Gastrocnemius medialis (tissue), 4 donors: ENCODE measurements at regions not wholly inside any gene's neighbourhood (a gene's known extent, or its start where the extent isn't known, plus 50 kb on each side); places are given as distances from the start of the nearest gene placed in this dataset.

ENCODE experiments used
- ATAC-seq, 2 donors: fragments of 150-250 bp; one replicate each; pipeline ENCODE4 v1.9.1; 2016
- DNase-seq, 2 donors: peaks; one replicate each; pipeline ENCODE4 v3.0.0-alpha.2; 2019
- H3K27ac ChIP-seq, 4 donors: fragments of 200-600 bp; sonication (generic); 1 replicate in 1 of 4; 2 replicates in 3 of 4; pipeline ENCODE4 v1.5.1; 2016 to 2018; ENCODE audit warnings: mild to moderate bottlenecking in 2 of 4, moderate library complexity in 1 of 4
- H3K27me3 ChIP-seq, 3 donors: fragments of 200-600 bp; sonication (generic) in 2 of 3; 1 replicate in 1 of 3; 2 replicates in 2 of 3; pipeline versions ENCODE4 v1.5.1 to v1.6.0; 2016 to 2019; ENCODE audit warnings: mild to moderate bottlenecking in 1 of 3, moderate library complexity in 1 of 3
- H3K36me3 ChIP-seq, 2 donors: fragments of 200-600 bp; sonication (generic) in 1 of 2; one replicate each; pipeline ENCODE4 v1.5.1; 2017 to 2018
- H3K4me1 ChIP-seq, 2 donors: fragments of 200-600 bp; sonication (generic) in 1 of 2; one replicate each; pipeline ENCODE4 v1.5.1; 2016 to 2017; ENCODE audit warnings: mild to moderate bottlenecking in 2 of 2
- H3K4me3 ChIP-seq, 4 donors: fragments of 200-600 bp; sonication (generic) in 3 of 4; 1 replicate in 1 of 4; 2 replicates in 3 of 4; pipeline ENCODE4 v1.5.1; 2016 to 2019; ENCODE audit warnings: mild to moderate bottlenecking in 2 of 4
- H3K9me3 ChIP-seq, 3 donors: fragments of 200-600 bp; sonication (generic) in 2 of 3; 1 replicate in 1 of 3; 2 replicates in 2 of 3; pipeline ENCODE4 v1.5.1; 2016 to 2019
- POLR2A ChIP-seq, 2 donors: fragments of 450-650 bp; IDR thresholded peaks; one replicate each; pipeline ENCODE4 v1.6.1; 2017; ENCODE audit warnings: antibody characterized with exemption in 2 of 2, mild to moderate bottlenecking in 2 of 2, moderate library complexity in 2 of 2
- in situ Hi-C, 4 donors: fragments of 200-750 bp; cut with MboI; loops; one replicate each; pipeline versions ENCODE4 v1.15.0 to v1.8.0; 2017; ENCODE audit warnings: low sequenced_read_pairs in 4 of 4
- intact Hi-C: fragments of 100-400 bp; cut with DNase I; formaldehyde crosslinking; loops from one replicate; pipeline ENCODE4 v1.15.1; 2023; ENCODE audit warnings: low total_unique reads
- TF ChIP-seq, protein P1 (sequence below), 5 experiments: fragments of 450-650 bp in 3 of 5; fragments of 200-600 bp in 2 of 5; sonication (generic) in 2 of 5; IDR thresholded peaks in 4 of 5; conservative IDR thresholded peaks in 1 of 5; 1 replicate in 4 of 5; 2 replicates in 1 of 5; pipeline ENCODE4 v1.5.1; 2016 to 2019; ENCODE audit warnings: antibody characterized with exemption in 5 of 5, mild to moderate bottlenecking in 3 of 5, moderate library complexity in 3 of 5

DNA sequence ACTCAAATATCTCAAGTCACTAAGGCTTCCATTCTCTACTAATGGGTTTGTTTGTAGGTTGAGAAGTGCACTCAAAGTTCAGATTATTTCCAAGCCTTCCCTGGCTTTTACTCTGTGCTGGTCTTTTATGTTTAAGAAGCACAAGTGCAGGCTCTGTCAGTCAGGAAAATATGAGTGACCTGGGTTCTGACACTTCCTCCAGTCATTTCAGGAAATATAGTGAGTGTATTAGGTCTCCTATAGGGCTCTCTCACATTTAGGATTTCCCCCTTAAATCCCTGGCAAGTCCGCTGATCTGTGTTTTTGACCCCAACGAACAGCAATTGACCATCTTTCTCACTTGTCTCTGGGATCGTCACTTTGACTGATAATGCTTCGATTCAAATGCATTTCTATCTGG lies 210.2 kb downstream of the ARPP21 start:
- no peak for TF ChIP-seq POLR2A (IDR thresholded peaks at IDR 0.05)
- TF ChIP-seq, protein P1, sequence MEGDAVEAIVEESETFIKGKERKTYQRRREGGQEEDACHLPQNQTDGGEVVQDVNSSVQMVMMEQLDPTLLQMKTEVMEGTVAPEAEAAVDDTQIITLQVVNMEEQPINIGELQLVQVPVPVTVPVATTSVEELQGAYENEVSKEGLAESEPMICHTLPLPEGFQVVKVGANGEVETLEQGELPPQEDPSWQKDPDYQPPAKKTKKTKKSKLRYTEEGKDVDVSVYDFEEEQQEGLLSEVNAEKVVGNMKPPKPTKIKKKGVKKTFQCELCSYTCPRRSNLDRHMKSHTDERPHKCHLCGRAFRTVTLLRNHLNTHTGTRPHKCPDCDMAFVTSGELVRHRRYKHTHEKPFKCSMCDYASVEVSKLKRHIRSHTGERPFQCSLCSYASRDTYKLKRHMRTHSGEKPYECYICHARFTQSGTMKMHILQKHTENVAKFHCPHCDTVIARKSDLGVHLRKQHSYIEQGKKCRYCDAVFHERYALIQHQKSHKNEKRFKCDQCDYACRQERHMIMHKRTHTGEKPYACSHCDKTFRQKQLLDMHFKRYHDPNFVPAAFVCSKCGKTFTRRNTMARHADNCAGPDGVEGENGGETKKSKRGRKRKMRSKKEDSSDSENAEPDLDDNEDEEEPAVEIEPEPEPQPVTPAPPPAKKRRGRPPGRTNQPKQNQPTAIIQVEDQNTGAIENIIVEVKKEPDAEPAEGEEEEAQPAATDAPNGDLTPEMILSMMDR (IDR thresholded peaks at IDR 0.05 in 4 of 5, conservative IDR thresholded peaks at IDR 0.05 in 1 of 5) = no peak
- intact Hi-C loops = no loop called here
- in situ Hi-C loops = no loop called here
- Histone ChIP-seq H3K36me3 (no peaks in the 10 kb centered on the region), H3K27ac (no peak overlapping the region), H3K27me3 (no peaks in the 10 kb centered on the region), H3K9me3 (no peaks in the 10 kb centered on the region), H3K4me1 (no peaks in the 10 kb centered on the region), H3K4me3 (no peak overlapping the region)
- ATAC-seq (no peak), DNase-seq (no peak)

DNA sequence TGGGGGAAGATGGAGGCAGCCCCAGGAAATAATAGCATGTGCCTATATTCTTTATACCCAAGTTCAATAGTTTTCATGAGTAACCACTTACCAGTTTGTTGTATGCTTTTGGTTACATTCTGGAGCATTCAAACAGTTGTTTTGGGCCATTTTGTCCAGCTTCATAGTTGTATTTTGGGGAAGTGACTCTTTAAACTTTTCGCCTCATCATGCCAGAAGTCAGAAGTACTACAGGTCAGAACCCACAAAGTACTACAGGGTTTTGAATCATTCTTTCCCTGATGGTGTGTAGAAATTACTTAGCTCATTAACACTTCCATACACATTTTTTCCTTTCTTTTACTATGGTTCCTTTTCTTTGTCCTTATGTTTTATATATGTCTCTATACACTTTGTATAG lies 210.6 kb downstream of the ARPP21 start:
- no peaks in the 10 kb centered on the region for H3K4me1 ChIP-seq
- no peak for TF ChIP-seq POLR2A (IDR thresholded peaks at IDR 0.05)
- TF ChIP-seq, protein P1 (IDR thresholded peaks at IDR 0.05 in 4 of 5, conservative IDR thresholded peaks at IDR 0.05 in 1 of 5) = no peak
- no peak overlapping the region for H3K27ac ChIP-seq
- H3K4me3 ChIP-seq = no peak overlapping the region
- ATAC-seq (no peak), DNase-seq (no peak)
- intact Hi-C loops (no loop called here), in situ Hi-C loops (no loop called here)
- no peaks in the 10 kb centered on the region for H3K27me3 ChIP-seq
- no peaks in the 10 kb centered on the region for H3K9me3 ChIP-seq
- H3K36me3 ChIP-seq = no peaks in the 10 kb centered on the region

DNA sequence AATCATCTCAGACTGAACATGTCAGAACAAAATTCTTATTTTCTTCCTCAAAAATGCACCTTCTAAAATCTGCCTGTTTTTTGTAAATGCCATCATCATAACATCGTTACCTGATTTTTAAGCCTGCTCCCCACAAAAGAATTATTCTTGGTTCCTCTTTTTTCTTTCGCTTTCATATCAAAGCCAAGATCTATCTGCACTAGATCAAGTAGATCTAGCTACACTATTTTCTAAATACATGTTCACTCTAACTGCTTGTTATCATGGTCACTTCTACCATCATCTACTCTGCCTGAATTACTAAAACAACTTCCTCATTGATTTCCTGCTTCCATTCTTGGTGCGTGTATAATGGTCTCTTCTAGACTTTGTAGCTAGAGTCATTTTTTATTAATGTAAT lies 217.7 kb downstream of the ARPP21 start:
- Histone ChIP-seq H3K36me3 (no peaks in the 10 kb centered on the region), H3K4me1 (no peaks in the 10 kb centered on the region), H3K27ac (no peak overlapping the region), H3K27me3 (no peaks in the 10 kb centered on the region), H3K4me3 (no peak overlapping the region), H3K9me3 (no peaks in the 10 kb centered on the region)
- DNase-seq (no peak), ATAC-seq (no peak)
- in situ Hi-C loops = no loop called here
- intact Hi-C loops = no loop called here
- TF ChIP-seq, protein P1 (IDR thresholded peaks at IDR 0.05 in 4 of 5, conservative IDR thresholded peaks at IDR 0.05 in 1 of 5) = no peak
- TF ChIP-seq POLR2A (IDR thresholded peaks at IDR 0.05) = no peak

DNA sequence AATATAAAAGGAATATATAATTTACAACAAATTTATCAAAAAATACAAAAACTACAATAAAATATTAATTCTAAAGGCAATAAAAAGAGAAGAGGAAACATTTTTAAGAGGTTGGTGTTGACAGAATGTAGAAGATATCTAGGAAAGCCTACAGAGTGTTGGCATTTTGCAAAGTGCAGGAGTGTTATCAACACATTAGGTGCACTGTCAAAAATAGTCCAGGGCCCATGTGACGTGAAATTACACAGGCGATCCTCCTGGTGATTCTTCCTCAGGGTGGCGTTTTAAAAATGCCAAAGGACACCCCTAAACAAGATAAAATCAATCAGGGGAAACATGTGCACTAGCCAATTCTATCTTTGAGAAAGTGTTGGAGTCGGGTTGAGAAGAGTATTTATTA lies 222.7 kb downstream of the ARPP21 start:
- no peak overlapping the region for H3K4me3 ChIP-seq
- in situ Hi-C loops (no loop called here), intact Hi-C loops (no loop called here)

DNA sequence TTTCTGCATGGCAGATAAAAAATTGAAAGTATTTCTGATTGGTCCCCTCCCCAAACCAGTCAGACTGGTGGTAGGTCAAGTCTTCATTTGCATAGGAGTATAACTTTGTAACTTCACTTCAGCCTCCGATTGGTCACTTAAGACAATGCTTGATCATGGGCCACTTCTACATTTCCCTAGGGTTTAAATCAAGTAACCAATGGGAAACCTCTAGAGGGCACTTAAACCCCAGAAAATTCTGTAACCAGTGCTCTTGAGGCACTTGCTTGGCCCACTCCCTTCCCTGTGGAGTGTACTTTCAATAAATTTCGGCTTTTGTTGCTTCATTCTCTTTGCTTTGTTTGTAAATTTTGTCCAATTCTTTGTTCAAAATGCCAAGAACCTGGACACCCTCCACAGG lies 225.5 kb downstream of the ARPP21 start:
- no peaks in the 10 kb centered on the region for H3K4me1 ChIP-seq
- TF ChIP-seq, protein P1 (IDR thresholded peaks at IDR 0.05 in 4 of 5, conservative IDR thresholded peaks at IDR 0.05 in 1 of 5) = no peak
- TF ChIP-seq POLR2A (IDR thresholded peaks at IDR 0.05) = no peak
- H3K27me3 ChIP-seq = no peaks in the 10 kb centered on the region
- no peak for DNase-seq
- no peak overlapping the region for H3K27ac ChIP-seq
- ATAC-seq = no peak
- H3K36me3 ChIP-seq = no peaks in the 10 kb centered on the region
- in situ Hi-C loops = no loop called here
- no peak overlapping the region for H3K4me3 ChIP-seq
- intact Hi-C loops = no loop called here
- no peaks in the 10 kb centered on the region for H3K9me3 ChIP-seq

More for the DNA sequence above, 222.7 kb downstream of the ARPP21 start:
- ATAC-seq = no peak
- no peak for TF ChIP-seq POLR2A (IDR thresholded peaks at IDR 0.05)
- TF ChIP-seq, protein P1 (IDR thresholded peaks at IDR 0.05 in 4 of 5, conservative IDR thresholded peaks at IDR 0.05 in 1 of 5) = no peak
- Histone ChIP-seq H3K9me3 (no peaks in the 10 kb centered on the region), H3K27ac (no peak overlapping the region), H3K4me1 (no peaks in the 10 kb centered on the region), H3K36me3 (no peaks in the 10 kb centered on the region), H3K27me3 (no peaks in the 10 kb centered on the region)
- DNase-seq = no peak
